Glomerular visceral epithelial cell (primary cell): ENCODE measurements at regions not wholly inside any gene's neighbourhood (a gene's known extent, or its start where the extent isn't known, plus 50 kb on each side); places are given as distances from the start of the nearest gene placed in this dataset.

ENCODE experiments used
- DNase-seq: peaks from one replicate; pipeline ENCODE4 v3.0.0-alpha.2; 2016; ENCODE audit errors: extremely low spot score

DNA sequence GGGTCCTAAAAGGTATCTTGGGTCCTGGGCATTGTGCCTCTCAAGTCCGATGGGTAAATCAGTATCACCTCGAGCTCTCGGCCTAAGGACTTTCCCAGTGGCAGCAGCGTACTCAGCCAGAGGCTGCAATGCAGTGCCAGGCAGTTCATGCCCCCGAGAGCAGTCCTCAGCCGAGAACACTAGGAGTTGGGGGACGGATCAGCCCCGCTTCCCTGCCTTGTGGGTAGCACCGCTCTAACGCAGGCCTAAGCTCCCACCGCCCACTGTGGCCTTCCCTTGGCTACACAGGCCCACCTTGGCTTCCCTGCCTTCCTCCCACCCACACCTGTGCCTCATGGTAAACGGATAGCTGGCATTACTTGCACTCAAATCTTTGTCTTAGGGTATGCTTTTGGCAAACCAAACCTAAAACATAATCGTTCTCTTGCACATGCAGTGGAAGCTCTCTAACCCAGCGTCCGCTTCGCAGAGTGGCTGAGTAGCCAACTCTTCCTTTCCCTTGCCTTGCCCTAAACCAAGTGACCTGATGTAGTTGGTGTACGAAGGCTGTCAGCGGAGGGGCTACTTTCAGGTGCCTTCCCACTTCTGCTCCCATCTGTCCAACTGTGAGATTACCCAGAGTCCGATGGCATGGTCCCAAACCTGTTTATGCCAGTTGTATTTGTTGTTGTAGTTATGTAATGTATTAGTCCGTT lies 73.2 kb upstream of the CHST15 start:
- DNase-seq = no peak

DNA sequence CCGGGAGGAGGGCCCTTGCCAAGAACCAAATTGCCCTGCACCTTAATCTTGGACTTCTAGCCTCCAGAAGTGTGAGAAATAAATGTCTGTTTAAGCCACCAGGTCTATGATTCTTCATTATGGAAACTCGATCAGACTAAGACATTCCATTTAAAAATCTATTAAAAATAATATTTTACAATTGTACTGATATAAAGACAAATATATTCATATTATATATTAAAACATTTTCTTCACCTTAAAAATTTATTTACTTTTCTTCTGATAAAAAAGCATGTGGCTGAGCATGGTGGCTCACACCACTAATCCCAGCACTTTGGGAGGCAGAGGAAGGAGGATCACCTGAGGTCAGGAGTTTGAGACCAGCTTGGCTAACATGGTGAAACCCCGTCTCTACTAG lies 72.4 kb upstream of the CHST15 start:
- no peak for DNase-seq

DNA sequence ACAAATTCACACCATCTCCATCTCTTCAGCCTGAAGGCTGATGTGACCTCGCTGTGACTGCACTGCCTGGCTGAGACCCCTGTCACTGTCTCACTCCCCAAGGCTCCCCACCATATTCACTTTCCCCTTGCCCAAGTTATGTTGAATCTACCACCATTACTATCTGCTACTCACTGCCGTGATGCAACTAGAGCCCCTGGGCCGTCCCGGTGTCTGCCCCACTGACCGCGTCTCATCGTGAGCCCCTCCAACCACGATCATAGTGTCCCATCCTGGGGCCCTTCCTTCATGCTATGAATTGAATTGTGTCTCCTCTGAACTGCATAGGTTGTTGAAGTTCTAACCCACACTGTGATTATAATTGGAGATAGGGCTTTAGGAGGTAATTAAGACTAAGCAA lies 71.9 kb upstream of the CHST15 start:
- no peak for DNase-seq

DNA sequence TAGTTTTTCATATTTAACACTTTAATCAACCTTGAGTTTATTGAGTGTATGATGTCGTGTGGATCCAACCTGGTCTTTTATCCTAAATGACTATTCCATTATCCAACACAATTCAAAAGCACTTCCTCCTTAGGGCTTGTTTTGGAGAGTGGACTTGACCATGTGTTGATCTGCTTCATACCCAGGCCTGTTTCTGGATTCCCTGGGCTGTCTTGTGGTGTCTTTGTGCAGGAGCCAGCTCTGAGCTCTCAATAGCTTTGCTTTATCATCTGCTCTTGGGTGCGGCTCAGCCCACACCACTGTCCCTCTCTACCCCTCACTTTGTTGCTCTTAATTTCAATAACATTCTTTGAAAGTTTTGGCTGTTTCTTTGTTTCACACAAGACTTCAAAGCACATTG lies 70.9 kb upstream of the CHST15 start:
- DNase-seq = no peak

DNA sequence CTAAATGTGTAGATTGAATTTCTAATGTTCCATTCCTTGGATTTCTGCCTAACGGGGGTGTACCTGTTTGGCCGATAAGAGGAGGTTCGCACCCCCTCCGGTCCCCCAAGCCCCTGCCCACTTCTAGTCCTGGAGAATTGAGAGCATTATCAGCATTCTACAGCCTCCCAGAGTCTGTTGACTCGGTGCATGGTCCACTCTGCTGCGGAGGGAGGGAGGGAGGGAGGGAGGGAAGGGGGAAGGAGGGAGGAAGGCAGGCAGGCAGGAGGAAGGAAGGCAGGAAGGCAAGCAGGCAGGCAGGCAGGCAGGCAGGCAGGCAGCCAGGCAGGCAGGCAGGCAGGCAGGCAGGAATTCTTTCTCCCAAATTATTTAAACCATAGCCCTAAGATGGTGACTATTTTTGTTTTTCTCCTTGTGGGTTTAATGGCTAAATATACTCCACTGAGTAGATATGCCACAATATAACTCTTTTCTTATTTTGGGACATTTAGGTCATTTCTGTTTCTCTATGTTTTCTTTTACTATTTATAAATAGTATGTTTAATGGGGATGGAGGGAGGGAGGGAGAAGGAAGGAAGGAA lies 69.5 kb upstream of the CHST15 start:
- DNase-seq = no peak

DNA sequence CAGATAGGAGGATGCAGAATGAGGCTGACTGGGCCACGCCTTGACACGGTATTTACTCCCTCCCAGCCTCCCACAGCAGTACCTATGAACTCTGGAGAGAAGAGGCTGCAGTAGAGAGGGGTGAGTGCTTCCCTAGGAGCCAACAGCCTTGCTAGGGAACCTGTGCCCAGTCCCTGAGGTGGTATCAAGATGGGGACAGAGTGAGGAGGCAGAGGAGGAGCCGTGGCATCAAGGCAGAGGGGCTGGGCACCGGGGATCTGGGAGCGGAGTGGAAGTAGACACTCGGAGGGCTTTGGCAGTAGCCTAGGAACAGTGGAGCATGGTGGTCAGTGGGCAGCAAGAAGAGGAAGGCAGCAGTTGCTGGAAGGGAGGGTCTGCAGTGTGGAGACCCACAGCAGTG lies 68.7 kb upstream of the CHST15 start:
- no peak for DNase-seq

DNA sequence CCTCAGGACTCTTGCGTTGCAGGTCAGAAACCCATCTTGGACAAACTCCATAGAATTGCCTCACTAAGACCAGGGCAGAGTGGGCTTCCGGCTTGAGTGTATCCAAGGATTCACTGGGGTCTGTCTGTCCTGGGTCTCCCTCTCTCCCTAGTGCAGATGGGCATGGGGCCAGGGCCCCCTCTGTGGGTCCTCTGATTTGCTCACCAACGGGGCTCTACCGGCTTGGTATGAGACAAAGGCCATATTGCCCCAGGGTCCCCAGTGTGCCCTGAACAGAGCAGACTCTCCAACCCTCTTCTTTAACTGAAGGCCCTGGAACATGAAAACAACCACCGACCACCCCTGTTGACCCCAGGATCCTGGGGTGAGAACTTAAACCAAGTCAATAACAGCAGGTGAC lies 68.2 kb upstream of the CHST15 start:
- DNase-seq = no peak

DNA sequence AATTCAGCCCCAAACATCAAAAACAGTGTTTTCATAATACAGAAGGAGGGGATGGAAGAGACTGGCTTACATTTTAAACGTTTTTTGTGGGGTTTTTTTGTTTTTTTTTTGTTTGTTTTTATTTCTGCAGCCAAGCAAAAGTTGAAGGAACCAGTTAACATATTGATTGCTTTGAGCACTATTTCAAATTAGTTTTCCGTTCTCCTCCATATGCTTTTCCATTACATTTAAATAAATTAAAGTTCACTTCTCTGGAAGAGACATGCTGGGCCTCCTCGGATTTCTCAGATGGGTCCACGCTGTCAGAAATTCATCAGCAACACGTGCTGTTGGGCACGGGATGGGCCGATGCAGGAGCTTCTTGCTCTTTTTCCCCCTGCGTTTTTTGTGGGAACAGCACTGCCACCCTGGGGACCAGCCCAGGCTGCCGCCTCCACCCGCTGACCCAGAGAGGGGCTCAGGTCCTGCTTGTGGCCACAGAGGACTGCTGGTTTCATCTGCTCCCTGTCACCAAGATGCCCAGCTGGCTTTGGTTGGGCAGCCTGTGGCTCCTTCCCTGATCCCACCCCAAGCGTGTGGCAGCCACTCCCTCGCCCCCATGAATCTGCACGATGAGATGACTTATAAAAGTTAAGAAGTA lies 67.7 kb upstream of the CHST15 start:
- no peak for DNase-seq

DNA sequence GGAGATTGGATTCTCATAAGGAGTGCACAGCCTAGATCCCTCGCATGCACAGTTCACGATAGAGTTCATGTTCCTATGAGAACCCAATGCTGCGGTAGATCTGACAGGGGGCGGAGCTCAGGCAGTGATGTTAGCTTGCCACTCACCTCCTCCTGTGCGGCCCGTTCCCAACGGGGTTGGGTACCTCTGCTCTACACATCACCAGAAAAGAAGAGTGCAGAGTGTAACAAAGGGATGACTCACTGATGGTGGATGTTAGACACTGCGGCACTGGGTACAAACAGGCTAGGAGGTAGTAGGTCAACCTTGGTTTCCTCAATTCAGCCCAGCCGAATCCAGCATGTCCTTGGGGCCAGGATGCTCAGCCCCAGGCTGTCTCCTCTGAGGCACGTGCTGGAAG lies 66.8 kb upstream of the CHST15 start:
- DNase-seq = no peak

DNA sequence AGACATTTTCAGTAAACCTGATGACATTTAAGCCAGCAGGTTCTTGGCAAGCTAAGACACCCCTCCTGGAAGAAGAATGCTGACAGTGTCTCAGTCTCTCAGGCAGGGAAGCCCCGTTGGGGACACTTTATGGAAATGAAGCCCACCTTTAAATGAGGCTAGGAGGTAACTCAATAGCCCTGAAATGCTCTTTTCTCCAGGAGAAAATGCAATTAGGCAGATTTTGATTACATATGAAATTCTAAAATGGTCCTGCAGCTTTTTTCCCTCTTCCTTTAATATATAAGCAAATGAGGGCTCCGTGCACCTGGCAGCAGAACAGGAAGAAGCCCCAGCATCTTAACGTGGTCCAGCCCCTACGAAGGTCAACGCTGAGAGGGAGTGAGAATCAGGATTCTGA lies 65.8 kb upstream of the CHST15 start:
- DNase-seq = no peak

DNA sequence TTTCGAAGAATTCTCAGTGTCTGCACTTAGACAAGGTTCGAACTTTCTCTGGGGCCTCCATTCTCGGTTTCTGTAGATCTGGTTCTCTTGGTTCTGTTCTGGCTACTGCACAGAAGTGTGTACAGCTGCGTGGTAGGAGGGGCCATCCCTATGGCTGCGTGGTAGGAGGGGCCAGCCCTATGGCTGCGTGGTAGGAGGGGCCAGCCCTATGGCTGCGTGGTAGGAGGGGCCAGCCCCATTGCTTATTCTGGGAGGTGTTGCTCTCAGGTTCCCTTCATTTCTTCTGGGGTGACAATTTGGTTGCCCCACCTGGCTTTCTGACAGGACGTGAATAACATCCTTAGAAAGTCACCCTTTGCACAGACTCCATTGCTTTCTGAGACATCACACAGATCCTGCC lies 65.2 kb upstream of the CHST15 start:
- no peak for DNase-seq

DNA sequence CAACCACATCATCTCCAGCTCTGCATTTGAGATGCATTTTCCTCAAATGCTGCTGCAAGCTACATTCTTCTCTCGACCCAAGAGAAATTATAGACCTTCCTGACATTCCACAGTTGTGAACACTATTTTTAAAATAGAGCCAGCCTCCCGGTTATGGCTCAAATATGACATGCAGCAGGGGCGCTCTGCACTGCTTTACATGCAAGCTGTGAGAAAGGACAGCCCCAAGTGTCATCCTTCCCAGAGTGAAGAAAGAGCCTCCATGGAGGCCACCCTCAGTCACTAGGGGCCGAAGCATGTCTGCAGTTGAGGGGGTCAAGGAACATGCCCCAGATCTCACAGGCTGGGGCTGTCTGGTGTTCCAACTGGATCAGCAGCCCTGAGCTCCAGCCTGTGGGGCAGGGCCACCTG lies 63.9 kb upstream of the CHST15 start:
- no peak for DNase-seq

DNA sequence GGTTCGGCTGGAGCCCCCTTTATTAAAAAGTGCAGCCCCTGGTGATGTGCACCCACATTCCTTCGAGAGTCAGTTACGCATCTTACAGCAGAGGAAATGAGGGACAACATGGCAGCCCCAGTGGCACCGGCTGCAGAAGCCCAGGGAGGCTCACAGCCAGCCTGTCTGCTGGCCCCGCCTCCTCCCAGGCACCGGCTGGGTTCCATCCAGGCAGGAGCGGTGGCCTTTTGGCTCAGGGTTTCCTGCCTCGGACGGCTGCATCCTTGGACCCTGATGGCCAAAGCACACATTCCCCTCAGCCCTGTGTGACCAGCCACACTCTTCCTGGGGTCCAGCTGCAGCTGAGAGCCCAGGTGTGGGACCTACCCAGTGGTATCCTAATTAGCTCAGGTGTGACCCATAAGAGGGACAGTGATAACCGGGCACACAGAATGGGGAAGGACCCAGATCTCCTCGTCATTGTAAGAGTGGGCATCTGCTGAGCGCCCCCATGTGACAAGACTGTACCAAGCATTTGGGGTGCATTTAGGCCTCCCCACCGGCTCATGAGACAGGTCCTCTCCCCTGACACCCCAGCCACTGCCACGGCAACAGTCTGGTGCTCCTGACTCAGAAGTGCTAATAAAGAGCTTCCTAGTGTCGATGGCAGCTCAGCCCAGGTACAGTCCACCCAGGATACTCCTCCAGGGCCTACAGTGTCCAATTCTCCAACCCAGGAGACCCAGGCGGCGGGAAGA lies 63.3 kb upstream of the CHST15 start:
- no peak for DNase-seq

DNA sequence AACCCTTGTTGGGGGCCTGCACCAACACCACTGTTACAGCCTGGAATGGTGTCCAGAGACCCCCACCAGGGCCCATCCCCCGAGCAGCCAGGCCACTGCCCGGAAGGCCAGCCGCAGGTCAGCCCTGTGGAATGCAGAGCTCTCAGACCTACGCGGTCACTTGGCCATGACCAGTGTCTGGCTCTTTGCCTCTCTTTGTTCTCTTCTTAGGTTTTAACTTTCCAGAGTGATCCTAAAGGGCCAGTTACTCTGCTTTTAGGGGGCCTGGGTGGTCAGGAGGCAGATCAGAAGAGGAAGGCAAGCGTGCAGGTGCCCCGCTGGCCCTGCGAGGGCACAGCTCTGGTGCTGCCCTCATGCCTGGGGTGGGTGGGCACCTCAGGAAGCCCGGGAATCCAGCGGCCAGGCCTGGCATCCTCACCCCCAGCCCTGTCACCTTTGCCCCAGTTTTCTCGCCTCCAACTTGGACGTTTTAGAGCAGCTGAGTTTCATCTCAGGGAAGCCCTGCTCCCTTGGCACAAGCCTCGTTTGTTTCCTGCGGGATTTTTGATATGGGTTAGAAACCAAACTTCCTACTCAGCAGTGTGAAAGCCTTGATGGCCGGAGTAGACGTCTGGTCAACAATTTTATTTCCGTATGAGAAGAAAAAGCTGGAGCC lies 62.5 kb upstream of the CHST15 start:
- peak; percentile 63 for DNase-seq

DNA sequence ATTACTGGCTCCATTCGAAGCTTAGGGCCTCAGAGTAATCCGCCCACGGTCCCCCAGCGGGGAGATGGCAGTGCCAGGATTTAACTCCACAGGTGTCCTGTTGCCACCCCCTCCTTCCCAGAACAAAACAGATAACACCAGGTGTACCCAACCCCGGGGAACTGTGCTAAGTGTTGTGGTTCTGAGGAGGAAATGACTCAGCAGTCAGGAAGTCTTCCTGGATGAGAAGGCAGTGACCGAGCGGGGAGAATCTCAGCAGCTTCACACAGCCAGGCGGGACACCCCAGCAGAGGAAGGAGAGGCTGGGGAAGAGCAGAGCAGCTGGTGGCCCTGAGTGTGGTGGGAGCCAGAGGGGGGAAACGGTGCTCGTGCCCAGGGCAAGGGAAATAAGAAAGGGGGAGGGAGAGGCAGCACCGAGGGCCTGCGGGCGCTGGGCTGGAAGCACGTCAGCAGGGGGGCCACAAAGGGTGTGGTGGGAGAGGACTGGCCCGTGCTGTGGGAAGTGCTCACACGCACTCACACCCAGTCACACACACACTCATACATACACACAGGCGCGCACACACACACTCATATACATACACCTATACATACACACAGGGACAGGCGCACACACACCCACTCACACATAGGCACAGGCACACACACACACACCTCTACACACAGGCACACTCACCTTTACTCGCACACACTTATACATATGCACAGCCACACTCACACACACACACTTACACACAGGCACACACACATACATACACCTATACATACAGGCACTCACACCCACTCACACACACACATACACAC lies 59.8 kb upstream of the CHST15 start:
- DNase-seq = peak; percentile 96

DNA sequence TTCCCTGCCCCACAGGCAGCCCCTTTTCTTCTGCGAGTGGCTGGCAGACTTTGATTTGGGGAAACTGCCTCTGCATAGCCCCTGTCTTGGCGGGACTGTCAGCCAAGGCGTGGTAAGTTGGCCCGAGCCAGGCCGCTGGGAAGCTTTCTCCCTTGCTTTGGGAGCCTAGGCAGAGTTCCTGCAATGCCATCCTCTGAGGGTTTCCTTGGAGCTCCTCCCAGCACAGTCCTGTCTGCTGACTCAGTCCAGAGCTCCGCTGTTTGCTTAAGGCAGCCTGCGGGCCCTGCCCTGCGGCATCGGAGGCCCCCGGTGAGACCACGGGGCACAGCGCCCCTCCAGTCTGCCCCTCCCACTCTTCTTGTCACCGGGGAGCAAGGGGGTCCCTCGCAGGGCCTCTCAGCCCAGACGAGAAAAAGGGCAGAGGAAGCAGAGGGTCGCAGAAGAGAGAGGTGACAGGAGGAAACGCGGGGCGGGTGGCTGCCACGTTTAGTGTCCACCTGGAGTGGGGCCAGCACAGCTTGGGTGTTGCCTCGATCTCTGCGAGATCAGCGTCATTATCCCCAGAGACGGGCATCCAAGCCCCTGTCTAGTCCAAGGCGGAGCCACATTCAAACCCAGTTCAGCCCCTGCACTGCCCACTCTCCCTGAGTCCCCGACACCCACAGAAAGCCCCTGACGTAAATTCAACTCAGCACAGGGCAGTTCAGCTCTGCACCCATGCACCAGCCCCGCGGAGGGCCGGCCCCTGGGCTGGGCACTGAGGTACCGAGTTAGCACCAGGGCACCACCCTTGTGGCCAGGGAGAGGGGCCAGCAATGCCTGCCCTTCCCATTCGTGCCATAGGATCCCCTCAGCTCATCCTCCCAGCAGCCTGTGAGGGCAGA lies 59.0 kb upstream of the CHST15 start:
- DNase-seq = peak; percentile 75

DNA sequence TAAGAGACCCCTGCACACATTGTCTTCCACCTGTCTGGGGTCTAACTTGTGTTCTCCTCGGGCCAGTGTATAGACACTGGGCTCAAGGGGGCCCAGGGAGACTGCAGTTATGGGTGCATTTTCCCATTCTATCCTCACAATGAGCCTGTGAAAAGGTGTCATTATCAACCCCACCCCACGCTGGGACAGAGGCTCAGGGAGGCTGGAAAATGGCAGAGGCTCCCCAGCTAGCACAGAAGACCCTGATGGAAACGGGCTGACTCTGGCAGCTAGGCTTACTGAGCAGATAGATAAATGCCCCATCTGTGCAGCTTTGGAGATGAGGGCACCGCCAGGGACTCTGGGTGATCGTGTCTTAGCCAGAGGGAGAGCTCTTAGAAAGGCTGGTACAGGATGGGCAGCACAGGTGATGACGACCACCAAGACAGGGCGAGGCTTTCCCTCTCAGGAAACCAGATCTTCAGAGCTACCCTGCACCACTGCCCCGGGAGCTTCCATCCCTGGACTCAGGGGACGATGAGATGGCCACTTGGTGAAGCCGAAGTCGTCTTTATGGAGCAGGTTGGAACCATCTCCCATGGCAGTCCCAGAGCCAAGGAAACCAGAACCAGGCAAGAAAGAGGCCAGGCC lies 58.2 kb upstream of the CHST15 start:
- no peak for DNase-seq

DNA sequence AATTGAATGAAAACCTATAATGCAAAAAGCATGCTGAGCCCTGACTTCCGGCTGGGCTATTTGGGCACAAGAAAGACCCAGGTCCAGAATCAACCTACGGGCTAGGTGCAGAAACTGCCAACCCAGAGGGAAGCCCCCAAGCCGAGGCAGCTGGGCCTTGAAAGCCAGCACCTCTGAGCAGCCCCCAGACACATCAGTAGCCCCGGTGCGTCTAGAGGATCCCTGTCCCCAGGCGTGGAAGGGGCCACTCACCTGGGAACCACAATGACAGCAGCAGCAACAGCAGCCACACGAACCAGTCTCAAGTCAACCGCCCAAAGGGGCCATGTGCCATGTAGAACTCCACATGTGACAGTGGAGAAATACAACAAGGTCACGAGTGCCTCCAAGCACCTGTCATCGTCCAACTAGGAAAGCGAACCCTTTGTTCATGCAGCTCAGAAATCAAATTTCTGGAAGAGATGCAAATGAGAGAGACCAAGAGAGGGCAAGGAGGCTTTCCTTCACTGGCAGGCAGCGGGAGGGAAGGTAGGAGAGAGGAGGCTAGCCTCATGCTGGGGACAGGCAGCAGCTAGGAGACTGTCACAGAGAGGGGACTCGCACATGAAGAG lies 57.5 kb upstream of the CHST15 start:
- no peak for DNase-seq

DNA sequence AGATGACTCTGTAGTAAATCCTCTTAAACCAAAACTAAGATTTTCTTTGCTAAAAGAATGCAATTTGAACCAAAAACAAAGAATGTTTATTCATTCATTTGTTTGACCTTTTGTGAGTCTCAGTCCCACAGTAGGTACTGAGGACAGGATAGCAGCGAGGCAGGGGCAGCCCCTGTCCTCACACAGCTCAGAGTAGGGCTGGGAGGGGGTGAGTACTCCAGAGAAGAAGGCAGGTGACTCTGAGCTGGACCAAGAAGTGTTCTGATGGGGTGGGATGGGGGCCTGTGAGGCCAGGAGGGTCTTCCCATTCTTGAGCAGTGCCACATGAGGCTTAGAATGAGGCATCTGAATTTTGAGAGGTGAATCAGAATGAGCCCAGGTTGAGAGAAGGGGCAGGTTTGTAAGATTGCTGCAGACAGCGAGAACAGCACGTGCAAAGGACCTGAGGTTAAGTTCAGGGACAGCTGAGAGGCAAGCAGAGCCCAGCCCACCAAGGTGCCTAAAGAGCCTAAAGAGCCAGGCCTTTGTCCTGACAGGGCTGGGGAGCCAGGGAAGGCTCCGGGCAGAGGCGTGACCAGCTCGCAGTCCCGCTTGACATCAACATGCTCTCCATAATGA lies 56.9 kb upstream of the CHST15 start:
- no peak for DNase-seq
